ENCODE measurements at regions not wholly inside any gene's neighbourhood (a gene's known extent, or its start where the extent isn't known, plus 50 kb on each side); places are given as distances from the start of the nearest gene placed in this dataset.

GRCh38 chr4:54607067-54607466 lies 50.7 kb upstream of the KIT start:
- no peaks in the 10 kb centered on the region for H3K36me3 ChIP-seq (ENCODE audit: control insufficient read depth in 2 of 2, extremely low read depth in 1 of 2, insufficient read depth in 2 of 2, low read length in 2 of 2)
- no peak for DNase-seq (ENCODE audit: low read depth, low spot score)
- no peak for TF ChIP-seq CTCF (IDR thresholded peaks at IDR 0.05; ENCODE audit: extremely low read depth in 1 of 2, insufficient read depth in 1 of 2, low read depth in 1 of 2, low read length in 2 of 2)
- no peak for TF ChIP-seq FOS (IDR thresholded peaks at IDR 0.05; ENCODE audit: borderline replicate concordance, insufficient read depth, low read length)
- TF ChIP-seq POLR2A (IDR thresholded peaks at IDR 0.05; ENCODE audit: low read depth, low read length): no peak
- TF ChIP-seq JUN (IDR thresholded peaks at IDR 0.05; ENCODE audit: borderline replicate concordance, insufficient read depth, insufficient read length, low read depth): no peak
- no peak for TF ChIP-seq MAX (IDR thresholded peaks at IDR 0.05; ENCODE audit: insufficient read depth, insufficient read length)
- no peak for TF ChIP-seq MYC (IDR thresholded peaks at IDR 0.05; ENCODE audit: low read depth, low read length)
- TF ChIP-seq POLR2AphosphoS5 (IDR thresholded peaks at IDR 0.05; ENCODE audit: insufficient read depth, low read depth, low read length): no peak
- no peak for TF ChIP-seq GATA2 (IDR thresholded peaks at IDR 0.05; ENCODE audit: insufficient read depth, insufficient read length, low read depth, low read length)
- no peak for TF ChIP-seq EZH2 (IDR thresholded peaks at IDR 0.05; ENCODE audit: borderline replicate concordance, low read depth, low read length, severe bottlenecking)
- CTCF ChIA-PET: no interaction called here
- POLR2A ChIA-PET: no interaction called here
- H3K4me2 ChIP-seq (ENCODE audit: insufficient read depth, low read length): no peak overlapping the region
- H2AFZ ChIP-seq (ENCODE audit: low read depth, low read length): no peak overlapping the region
- H3K79me2 ChIP-seq (ENCODE audit: control insufficient read depth, insufficient read depth, low read length): no peaks in the 10 kb centered on the region
- H3K27ac ChIP-seq (ENCODE audit: insufficient read depth, low read depth, low read length): no peak overlapping the region
- no peaks in the 10 kb centered on the region for H4K20me1 ChIP-seq (replicated peaks; ENCODE audit: control insufficient read depth, extremely low read depth, insufficient read depth, low read length)
- BruUV-seq (replicated peaks): no TSS peak
- no peaks in the 10 kb centered on the region for H3K9me3 ChIP-seq (replicated peaks; ENCODE audit: control insufficient read depth, insufficient read depth, low read length)
- dilution Hi-C loops (cut with MboI; ENCODE audit: extremely low pct_ligation_motif_present, low sequenced_read_pairs) (no loop called here), intact Hi-C loops (cut with micrococcal nuclease) (no loop called here)
- no peaks in the 10 kb centered on the region for H3K4me1 ChIP-seq (ENCODE audit: control insufficient read depth, extremely low read depth, insufficient read depth, low read length)
- no peak overlapping the region for H3K9ac ChIP-seq (replicated peaks; ENCODE audit: extremely low read depth, insufficient read depth, low read length)
- no peaks in the 10 kb centered on the region for H3K9me1 ChIP-seq (replicated peaks; ENCODE audit: control insufficient read depth, extremely low read depth, insufficient read depth, low read length)
- H3K4me3 ChIP-seq (replicated peaks in 1 of 3; ENCODE audit: insufficient read depth in 1 of 3, low read depth in 1 of 3, low read length in 3 of 3): no peak overlapping the region
- no peak for FAIRE-seq
- no peaks in the 10 kb centered on the region for H3K27me3 ChIP-seq (ENCODE audit: control insufficient read depth in 2 of 2, insufficient read depth in 2 of 2, low read length in 2 of 2)
